ENCODE measurements at regions not wholly inside any gene's neighbourhood (a gene's known extent, or its start where the extent isn't known, plus 50 kb on each side); places are given as distances from the start of the nearest gene placed in this dataset.

GRCh38 chr13:31499274-31499673 lies 240.1 kb upstream of the RXFP2 start:
- no peak overlapping the region for H3K4me3 Mint-ChIP-seq
- H3K9me3 Mint-ChIP-seq, result peaks cover 0 to 22% (median 8%) of the 10 kb centered on the region in 7 donors
- H3K27me3 Mint-ChIP-seq, result no peaks in the 10 kb centered on the region
- no peak overlapping the region for H3K27ac Mint-ChIP-seq
- no peak for DNase-seq
- H3K9me3 ChIP-seq (ENCODE audit: control insufficient read depth in 2 of 2, low read length in 2 of 2), result peaks cover 0 to 5% of the 10 kb centered on the region in 2 experiments
- H3K4me3 ChIP-seq (ENCODE audit: low read depth, low read length), result no peak overlapping the region
- ATAC-seq (ENCODE audit: low read depth in 2 of 2), result no peak
- H3K27me3 ChIP-seq (ENCODE audit: control insufficient read depth, insufficient read depth, low read length), result no peaks in the 10 kb centered on the region
- H3K27ac ChIP-seq (ENCODE audit: insufficient read depth, low read length, poor library complexity, severe bottlenecking), result no peak overlapping the region
- no peaks in the 10 kb centered on the region for H3K36me3 Mint-ChIP-seq
- H3K4me1 ChIP-seq (ENCODE audit: control insufficient read depth, insufficient read depth, low read length, poor library complexity, severe bottlenecking), result no peaks in the 10 kb centered on the region
- H3K4me1 Mint-ChIP-seq, result no peaks in the 10 kb centered on the region
- H3K36me3 ChIP-seq (ENCODE audit: control insufficient read depth, insufficient read depth, low read length), result no peaks in the 10 kb centered on the region

GRCh38 chr13:31503626-31504025 lies 235.7 kb upstream of the RXFP2 start:
- Mint-ChIP-seq H3K27ac (no peak overlapping the region), H3K9me3 (peaks cover 0 to 12% (median 2%) of the 10 kb centered on the region in 7 donors), H3K4me3 (no peak overlapping the region), H3K27me3 (no peaks in the 10 kb centered on the region), H3K36me3 (no peaks in the 10 kb centered on the region), H3K4me1 (no peaks in the 10 kb centered on the region)
- no peak for ATAC-seq (ENCODE audit: low read depth in 2 of 2)
- Histone ChIP-seq H3K27ac (ENCODE audit: insufficient read depth, low read length, poor library complexity, severe bottlenecking) (no peak overlapping the region), H3K4me3 (ENCODE audit: low read depth, low read length) (no peak overlapping the region), H3K9me3 (ENCODE audit: control insufficient read depth in 2 of 2, low read length in 2 of 2) (peaks cover 0 to 5% of the 10 kb centered on the region in 2 experiments), H3K36me3 (ENCODE audit: control insufficient read depth, insufficient read depth, low read length) (no peaks in the 10 kb centered on the region), H3K27me3 (ENCODE audit: control insufficient read depth, insufficient read depth, low read length) (no peaks in the 10 kb centered on the region), H3K4me1 (ENCODE audit: control insufficient read depth, insufficient read depth, low read length, poor library complexity, severe bottlenecking) (no peaks in the 10 kb centered on the region)
- DNase-seq, result no peak

GRCh38 chr13:31504918-31505317 lies 234.4 kb upstream of the RXFP2 start:
- no peak overlapping the region for H3K27ac Mint-ChIP-seq
- Histone ChIP-seq H3K4me3 (ENCODE audit: low read depth, low read length) (no peak overlapping the region), H3K36me3 (ENCODE audit: control insufficient read depth, insufficient read depth, low read length) (no peaks in the 10 kb centered on the region), H3K9me3 (ENCODE audit: control insufficient read depth in 2 of 2, low read length in 2 of 2) (no peaks in the 10 kb centered on the region), H3K27me3 (ENCODE audit: control insufficient read depth, insufficient read depth, low read length) (no peaks in the 10 kb centered on the region), H3K4me1 (ENCODE audit: control insufficient read depth, insufficient read depth, low read length, poor library complexity, severe bottlenecking) (no peaks in the 10 kb centered on the region), H3K27ac (ENCODE audit: insufficient read depth, low read length, poor library complexity, severe bottlenecking) (no peak overlapping the region)
- H3K4me1 Mint-ChIP-seq, result no peaks in the 10 kb centered on the region
- no peaks in the 10 kb centered on the region for H3K27me3 Mint-ChIP-seq
- DNase-seq, result no peak
- H3K36me3 Mint-ChIP-seq, result no peaks in the 10 kb centered on the region
- H3K9me3 Mint-ChIP-seq, result peaks cover 0 to 5% (median 2%) of the 10 kb centered on the region in 7 donors
- H3K4me3 Mint-ChIP-seq, result no peak overlapping the region
- ATAC-seq (ENCODE audit: low read depth in 2 of 2), result no peak

GRCh38 chr13:31512331-31512730 lies 227.0 kb upstream of the RXFP2 start:
- peaks cover 0 to 8% (median 4%) of the 10 kb centered on the region in 7 donors for H3K9me3 Mint-ChIP-seq
- H3K4me3 ChIP-seq (ENCODE audit: low read depth, low read length), result no peak overlapping the region
- peaks cover 4% of the 10 kb centered on the region for H3K27me3 Mint-ChIP-seq
- no peaks in the 10 kb centered on the region for H3K9me3 ChIP-seq (ENCODE audit: control insufficient read depth in 2 of 2, low read length in 2 of 2)
- ATAC-seq (ENCODE audit: low read depth in 2 of 2) (no peak), DNase-seq (no peak)
- no peak overlapping the region for H3K27ac ChIP-seq (ENCODE audit: insufficient read depth, low read length, poor library complexity, severe bottlenecking)
- H3K27ac Mint-ChIP-seq, result no peak overlapping the region
- no peaks in the 10 kb centered on the region for H3K36me3 ChIP-seq (ENCODE audit: control insufficient read depth, insufficient read depth, low read length)
- H3K4me1 Mint-ChIP-seq, result no peaks in the 10 kb centered on the region
- no peaks in the 10 kb centered on the region for H3K36me3 Mint-ChIP-seq
- H3K27me3 ChIP-seq (ENCODE audit: control insufficient read depth, insufficient read depth, low read length), result no peaks in the 10 kb centered on the region
- no peaks in the 10 kb centered on the region for H3K4me1 ChIP-seq (ENCODE audit: control insufficient read depth, insufficient read depth, low read length, poor library complexity, severe bottlenecking)
- no peak overlapping the region for H3K4me3 Mint-ChIP-seq

GRCh38 chr13:31514932-31515331 lies 224.4 kb upstream of the RXFP2 start:
- no peak for ATAC-seq (ENCODE audit: low read depth in 2 of 2)
- Mint-ChIP-seq H3K9me3 (peaks cover 0 to 7% (median 4%) of the 10 kb centered on the region in 7 donors), H3K36me3 (no peaks in the 10 kb centered on the region), H3K27me3 (peaks cover 4% of the 10 kb centered on the region), H3K4me3 (no peak overlapping the region), H3K4me1 (no peaks in the 10 kb centered on the region), H3K27ac (no peak overlapping the region)
- H3K36me3 ChIP-seq (ENCODE audit: control insufficient read depth, insufficient read depth, low read length), result no peaks in the 10 kb centered on the region
- no peaks in the 10 kb centered on the region for H3K4me1 ChIP-seq (ENCODE audit: control insufficient read depth, insufficient read depth, low read length, poor library complexity, severe bottlenecking)
- H3K4me3 ChIP-seq (ENCODE audit: low read depth, low read length), result no peak overlapping the region
- DNase-seq, result no peak
- H3K27ac ChIP-seq (ENCODE audit: insufficient read depth, low read length, poor library complexity, severe bottlenecking), result no peak overlapping the region
- no peaks in the 10 kb centered on the region for H3K27me3 ChIP-seq (ENCODE audit: control insufficient read depth, insufficient read depth, low read length)
- H3K9me3 ChIP-seq (ENCODE audit: control insufficient read depth in 2 of 2, low read length in 2 of 2), result no peaks in the 10 kb centered on the region

- Histone ChIP-seq H3K4me3 (ENCODE audit: low read depth, low read length) (no peak overlapping the region), H3K9me3 (ENCODE audit: control insufficient read depth in 2 of 2, low read length in 2 of 2) (no peaks in the 10 kb centered on the region), H3K27me3 (ENCODE audit: control insufficient read depth, insufficient read depth, low read length) (no peaks in the 10 kb centered on the region), H3K36me3 (ENCODE audit: control insufficient read depth, insufficient read depth, low read length) (no peaks in the 10 kb centered on the region), H3K27ac (ENCODE audit: insufficient read depth, low read length, poor library complexity, severe bottlenecking) (no peak overlapping the region), H3K4me1 (ENCODE audit: control insufficient read depth, insufficient read depth, low read length, poor library complexity, severe bottlenecking) (no peaks in the 10 kb centered on the region)
- Mint-ChIP-seq H3K27ac (no peak overlapping the region), H3K36me3 (no peaks in the 10 kb centered on the region), H3K4me3 (no peak overlapping the region), H3K9me3 (peaks cover 0 to 7% (median 4%) of the 10 kb centered on the region in 7 donors), H3K27me3 (peaks cover 4% of the 10 kb centered on the region), H3K4me1 (no peaks in the 10 kb centered on the region)
- no peak for DNase-seq
- ATAC-seq (ENCODE audit: low read depth in 2 of 2), result no peak
Measured at GRCh38 chr13:31515427-31515826, 223.9 kb upstream of the RXFP2 start.

GRCh38 chr13:31517599-31517998 lies 221.7 kb upstream of the RXFP2 start:
- Histone ChIP-seq H3K36me3 (ENCODE audit: control insufficient read depth, insufficient read depth, low read length) (no peaks in the 10 kb centered on the region), H3K27me3 (ENCODE audit: control insufficient read depth, insufficient read depth, low read length) (no peaks in the 10 kb centered on the region), H3K4me1 (ENCODE audit: control insufficient read depth, insufficient read depth, low read length, poor library complexity, severe bottlenecking) (no peaks in the 10 kb centered on the region), H3K4me3 (ENCODE audit: low read depth, low read length) (no peak overlapping the region), H3K9me3 (ENCODE audit: control insufficient read depth in 2 of 2, low read length in 2 of 2) (no peaks in the 10 kb centered on the region), H3K27ac (ENCODE audit: insufficient read depth, low read length, poor library complexity, severe bottlenecking) (no peak overlapping the region)
- peaks cover 0 to 3% (median 0%) of the 10 kb centered on the region in 7 donors for H3K9me3 Mint-ChIP-seq
- no peak for DNase-seq
- no peaks in the 10 kb centered on the region for H3K27me3 Mint-ChIP-seq
- no peak overlapping the region for H3K4me3 Mint-ChIP-seq
- H3K4me1 Mint-ChIP-seq, result no peaks in the 10 kb centered on the region
- ATAC-seq (ENCODE audit: low read depth in 2 of 2), result no peak
- no peaks in the 10 kb centered on the region for H3K36me3 Mint-ChIP-seq
- H3K27ac Mint-ChIP-seq, result no peak overlapping the region

- DNase-seq (no peak), ATAC-seq (ENCODE audit: low read depth in 2 of 2) (no peak)
- Mint-ChIP-seq H3K36me3 (no peaks in the 10 kb centered on the region), H3K4me3 (no peak overlapping the region), H3K4me1 (no peaks in the 10 kb centered on the region), H3K27me3 (no peaks in the 10 kb centered on the region), H3K27ac (no peak overlapping the region), H3K9me3 (peaks cover 0 to 4% (median 2%) of the 10 kb centered on the region in 7 donors)
- no peaks in the 10 kb centered on the region for H3K27me3 ChIP-seq (ENCODE audit: control insufficient read depth, insufficient read depth, low read length)
- no peaks in the 10 kb centered on the region for H3K4me1 ChIP-seq (ENCODE audit: control insufficient read depth, insufficient read depth, low read length, poor library complexity, severe bottlenecking)
- no peaks in the 10 kb centered on the region for H3K36me3 ChIP-seq (ENCODE audit: control insufficient read depth, insufficient read depth, low read length)
- H3K27ac ChIP-seq (ENCODE audit: insufficient read depth, low read length, poor library complexity, severe bottlenecking), result no peak overlapping the region
- no peaks in the 10 kb centered on the region for H3K9me3 ChIP-seq (ENCODE audit: control insufficient read depth in 2 of 2, low read length in 2 of 2)
- H3K4me3 ChIP-seq (ENCODE audit: low read depth, low read length), result no peak overlapping the region
Measured at GRCh38 chr13:31518645-31519044, 220.7 kb upstream of the RXFP2 start.
